Lung microvascular endothelial cell (primary cell): ENCODE measurements at regions not wholly inside any gene's neighbourhood (a gene's known extent, or its start where the extent isn't known, plus 50 kb on each side); places are given as distances from the start of the nearest gene placed in this dataset.
A peak's percentile ranks its signal among the peaks of the same experiment; 100 is the strongest.
"Not testable (repeated sequence)": the region's sequence is repeated elsewhere in the genome, so short reads cannot be mapped to it uniquely, and the experiment has no call there.

Experiments
- DNase-seq, 2 donors: peaks; one replicate each; pipeline versions ENCODE4 v3.0.0 to v3.0.0-alpha.2; 2010; ENCODE audit warnings: low read depth in 2 of 2

GRCh38 chr1:229124520-229125124 lies 146.3 kb upstream of the RAB4A start:
- peak in 1 of 2 donors; percentile 10 for DNase-seq

GRCh38 chr1:229127301-229127700 lies 143.6 kb upstream of the RAB4A start:
- peak in 1 of 2 donors; percentile 7 for DNase-seq

GRCh38 chr1:229128066-229128608 lies 142.8 kb upstream of the RAB4A start:
- DNase-seq, result no peak

- no peak for DNase-seq
Observed at GRCh38 chr1:229129301-229130027, 141.4 kb upstream of the RAB4A start.

GRCh38 chr1:229130028-229130668 lies 140.8 kb upstream of the RAB4A start:
- no peak for DNase-seq

GRCh38 chr1:229131243-229132105 lies 139.4 kb upstream of the RAB4A start:
- peak in 1 of 2 donors; percentile 28 for DNase-seq

- DNase-seq, result no peak
Observed at GRCh38 chr1:229132106-229132443, 138.8 kb upstream of the RAB4A start.

GRCh38 chr1:229132706-229133105 lies 138.2 kb upstream of the RAB4A start:
- DNase-seq, result no peak

GRCh38 chr1:229133151-229133550 lies 137.8 kb upstream of the RAB4A start:
- DNase-seq, result no peak

- DNase-seq, result no peak
Observed at GRCh38 chr1:229133811-229134210, 137.1 kb upstream of the RAB4A start.

- DNase-seq, result not testable (repeated sequence)
Observed at GRCh38 chr1:229134381-229135217, 136.3 kb upstream of the RAB4A start.

- no peak for DNase-seq
Observed at GRCh38 chr1:229135773-229136172, 135.1 kb upstream of the RAB4A start.

- DNase-seq, result no peak
Observed at GRCh38 chr1:229136822-229137221, 134.1 kb upstream of the RAB4A start.

GRCh38 chr1:229137271-229137670 lies 133.6 kb upstream of the RAB4A start:
- DNase-seq, result no peak

GRCh38 chr1:229138058-229138457 lies 132.9 kb upstream of the RAB4A start:
- DNase-seq, result no peak

GRCh38 chr1:229139331-229140118 lies 131.4 kb upstream of the RAB4A start:
- DNase-seq, result no peak

GRCh38 chr1:229140119-229140396 lies 130.9 kb upstream of the RAB4A start:
- DNase-seq, result no peak

GRCh38 chr1:229141271-229141670 lies 129.6 kb upstream of the RAB4A start:
- DNase-seq, result no peak

GRCh38 chr1:229141689-229142377 lies 129.1 kb upstream of the RAB4A start:
- no peak for DNase-seq

GRCh38 chr1:229142471-229142870 lies 128.4 kb upstream of the RAB4A start:
- DNase-seq, result no peak
